Breast epithelium (tissue), 4 donors: ENCODE measurements at regions not wholly inside any gene's neighbourhood (a gene's known extent, or its start where the extent isn't known, plus 50 kb on each side); places are given as distances from the start of the nearest gene placed in this dataset.
A peak's percentile ranks its signal among the peaks of the same experiment; 100 is the strongest.

ENCODE experiments used
- DNase-seq, 2 donors: peaks; one replicate each; pipeline ENCODE4 v3.0.0-alpha.2; 2019; ENCODE audit warnings: low spot score in 2 of 2
- H3K27ac ChIP-seq, 2 donors: fragments of 200-600 bp; sonication (generic) in 1 of 2; one replicate each; pipeline ENCODE4 v1.5.1; 2016 to 2019; ENCODE audit warnings: mild to moderate bottlenecking in 1 of 2
- H3K27me3 ChIP-seq, 2 donors: fragments of 200-600 bp; sonication (generic) in 1 of 2; one replicate each; pipeline versions ENCODE4 v1.5.1 to v1.6.0; 2017 to 2019; ENCODE audit warnings: control low read depth in 1 of 2, mild to moderate bottlenecking in 1 of 2
- H3K36me3 ChIP-seq: fragments of 200-600 bp; one replicate; pipeline ENCODE4 v1.5.1; 2019
- H3K4me1 ChIP-seq, 2 donors: fragments of 200-600 bp; sonication (generic); one replicate each; pipeline ENCODE4 v1.5.1; 2016 to 2019; ENCODE audit warnings: control low read depth in 1 of 2
- H3K4me3 ChIP-seq, 3 donors: fragments of 200-600 bp; sonication (generic); 1 replicate in 2 of 3; 2 replicates in 1 of 3; pipeline ENCODE4 v1.5.1; 2016 to 2019; ENCODE audit warnings: mild to moderate bottlenecking in 3 of 3, moderate library complexity in 2 of 3
- H3K9me3 ChIP-seq, 2 donors: fragments of 200-600 bp; sonication (generic) in 1 of 2; one replicate each; pipeline ENCODE4 v1.5.1; 2016 to 2019; ENCODE audit warnings: control low read depth in 1 of 2
- POLR2A ChIP-seq: fragments of 450-650 bp; IDR thresholded peaks from one replicate; pipeline ENCODE4 v1.6.1; 2016; ENCODE audit warnings: antibody characterized with exemption, mild to moderate bottlenecking, moderate library complexity
- POLR2AphosphoS5 ChIP-seq, 3 donors: sonication (generic); formaldehyde crosslinking; IDR thresholded peaks; one replicate each; pipeline ENCODE4 v1.6.1; 2017; ENCODE audit warnings: antibody characterized with exemption in 3 of 3
- intact Hi-C: fragments of 100-400 bp; cut with DNase I; formaldehyde crosslinking; loops from one replicate; pipeline ENCODE4 v1.15.1; 2023; ENCODE audit warnings: low total_unique reads
- TF ChIP-seq, protein P1 (sequence below), 3 donors: fragments of 450-650 bp; IDR thresholded peaks; one replicate each; pipeline ENCODE4 v1.5.1; 2016 to 2017; ENCODE audit warnings: antibody characterized with exemption in 3 of 3, mild to moderate bottlenecking in 3 of 3, moderate library complexity in 3 of 3

DNA sequence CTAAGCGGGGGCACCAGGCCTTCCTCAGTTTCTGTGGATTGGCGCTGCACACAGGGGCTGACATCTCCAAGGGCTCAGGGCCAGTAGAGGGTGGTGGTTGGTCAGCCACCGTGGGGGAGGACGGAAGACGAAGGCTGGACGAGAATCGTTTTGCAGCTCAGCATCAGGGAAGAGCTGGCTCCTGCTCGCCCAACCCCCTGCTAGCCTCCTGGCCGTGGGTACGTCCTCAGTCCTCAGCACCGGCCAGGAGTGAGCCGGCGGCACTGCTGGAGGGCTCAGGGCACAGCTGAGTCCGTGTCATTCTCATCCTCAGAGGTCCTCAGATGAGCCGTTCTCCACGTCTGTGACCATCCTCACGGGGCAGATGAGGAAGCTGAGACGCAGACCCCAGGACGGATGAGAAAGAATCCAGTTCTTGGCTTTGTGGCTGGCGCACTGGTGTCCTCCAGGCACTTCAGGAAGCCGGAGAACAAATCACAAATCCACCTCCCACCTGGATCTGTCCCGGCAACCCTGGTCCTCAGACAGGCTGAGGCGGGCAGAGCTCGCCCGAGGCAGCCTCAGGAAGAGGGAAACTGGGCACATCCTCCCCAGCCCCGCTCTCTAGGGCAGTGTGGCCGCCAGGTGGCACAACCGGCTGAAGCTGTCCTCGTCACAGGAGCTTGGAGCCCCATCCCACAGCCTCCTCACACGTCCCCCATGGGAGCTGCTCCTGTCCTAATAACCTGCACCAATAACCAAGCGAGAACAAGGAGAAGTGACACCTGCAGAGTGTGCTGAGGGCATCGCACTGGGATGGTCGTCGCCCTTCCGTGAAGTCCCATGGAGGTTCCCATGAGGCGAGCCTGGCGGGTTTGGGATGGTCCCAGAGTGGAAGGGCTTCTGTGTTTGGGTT lies 393.7 kb downstream of the BRD1 start:
- peaks cover 0 to 31% of the 10 kb centered on the region in 2 donors for H3K27me3 ChIP-seq
- TF ChIP-seq, protein P1, sequence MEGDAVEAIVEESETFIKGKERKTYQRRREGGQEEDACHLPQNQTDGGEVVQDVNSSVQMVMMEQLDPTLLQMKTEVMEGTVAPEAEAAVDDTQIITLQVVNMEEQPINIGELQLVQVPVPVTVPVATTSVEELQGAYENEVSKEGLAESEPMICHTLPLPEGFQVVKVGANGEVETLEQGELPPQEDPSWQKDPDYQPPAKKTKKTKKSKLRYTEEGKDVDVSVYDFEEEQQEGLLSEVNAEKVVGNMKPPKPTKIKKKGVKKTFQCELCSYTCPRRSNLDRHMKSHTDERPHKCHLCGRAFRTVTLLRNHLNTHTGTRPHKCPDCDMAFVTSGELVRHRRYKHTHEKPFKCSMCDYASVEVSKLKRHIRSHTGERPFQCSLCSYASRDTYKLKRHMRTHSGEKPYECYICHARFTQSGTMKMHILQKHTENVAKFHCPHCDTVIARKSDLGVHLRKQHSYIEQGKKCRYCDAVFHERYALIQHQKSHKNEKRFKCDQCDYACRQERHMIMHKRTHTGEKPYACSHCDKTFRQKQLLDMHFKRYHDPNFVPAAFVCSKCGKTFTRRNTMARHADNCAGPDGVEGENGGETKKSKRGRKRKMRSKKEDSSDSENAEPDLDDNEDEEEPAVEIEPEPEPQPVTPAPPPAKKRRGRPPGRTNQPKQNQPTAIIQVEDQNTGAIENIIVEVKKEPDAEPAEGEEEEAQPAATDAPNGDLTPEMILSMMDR (IDR thresholded peaks at IDR 0.05): no peak
- TF ChIP-seq POLR2AphosphoS5 (IDR thresholded peaks at IDR 0.05) (no peak), POLR2A (no peak)
- H3K9me3 ChIP-seq: peaks cover 0 to 15% of the 10 kb centered on the region in 2 donors
- H3K27ac ChIP-seq: no peak overlapping the region
- no peaks in the 10 kb centered on the region for H3K4me1 ChIP-seq
- H3K4me3 ChIP-seq: no peak overlapping the region
- intact Hi-C loops: no loop called here
- DNase-seq: peak in 1 of 2 donors; percentile 28
- H3K36me3 ChIP-seq: no peaks in the 10 kb centered on the region

DNA sequence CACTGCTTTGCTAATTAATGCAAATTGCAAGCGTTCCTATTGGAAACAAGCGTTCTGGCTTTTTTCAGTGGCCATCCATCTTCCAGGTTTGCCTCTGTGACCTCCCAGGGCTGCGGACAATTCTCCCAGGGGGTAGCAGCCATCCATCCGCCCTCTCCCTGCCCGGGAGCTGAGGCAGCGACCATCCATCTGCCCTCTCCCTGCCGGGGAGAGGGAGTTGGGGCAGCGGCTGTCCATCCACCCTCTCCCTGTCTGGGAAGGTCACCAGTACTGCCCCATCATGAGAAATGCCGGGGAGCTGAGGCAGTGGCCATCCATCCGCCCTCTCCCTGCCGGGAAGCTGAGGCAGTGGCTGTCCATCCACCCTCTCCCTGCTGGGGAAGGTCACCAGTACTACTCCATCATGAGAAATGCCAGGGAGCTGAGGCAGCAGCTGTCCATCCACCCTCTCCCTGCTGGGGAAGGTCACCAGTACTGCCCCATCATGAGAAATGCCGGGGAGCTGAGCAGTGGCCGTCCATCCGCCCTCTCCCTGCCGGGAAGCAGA lies 394.7 kb downstream of the BRD1 start:
- Histone ChIP-seq H3K36me3 (no peaks in the 10 kb centered on the region), H3K4me1 (no peaks in the 10 kb centered on the region), H3K4me3 (no peak overlapping the region), H3K9me3 (peaks cover 0 to 15% of the 10 kb centered on the region in 2 donors), H3K27ac (no peak overlapping the region), H3K27me3 (peaks cover 0 to 35% of the 10 kb centered on the region in 2 donors)
- intact Hi-C loops: no loop called here
- TF ChIP-seq, protein P1 (IDR thresholded peaks at IDR 0.05): no peak
- no peak for TF ChIP-seq POLR2A
- TF ChIP-seq POLR2AphosphoS5 (IDR thresholded peaks at IDR 0.05): no peak
- peak in 1 of 2 donors; percentile 20 for DNase-seq

DNA sequence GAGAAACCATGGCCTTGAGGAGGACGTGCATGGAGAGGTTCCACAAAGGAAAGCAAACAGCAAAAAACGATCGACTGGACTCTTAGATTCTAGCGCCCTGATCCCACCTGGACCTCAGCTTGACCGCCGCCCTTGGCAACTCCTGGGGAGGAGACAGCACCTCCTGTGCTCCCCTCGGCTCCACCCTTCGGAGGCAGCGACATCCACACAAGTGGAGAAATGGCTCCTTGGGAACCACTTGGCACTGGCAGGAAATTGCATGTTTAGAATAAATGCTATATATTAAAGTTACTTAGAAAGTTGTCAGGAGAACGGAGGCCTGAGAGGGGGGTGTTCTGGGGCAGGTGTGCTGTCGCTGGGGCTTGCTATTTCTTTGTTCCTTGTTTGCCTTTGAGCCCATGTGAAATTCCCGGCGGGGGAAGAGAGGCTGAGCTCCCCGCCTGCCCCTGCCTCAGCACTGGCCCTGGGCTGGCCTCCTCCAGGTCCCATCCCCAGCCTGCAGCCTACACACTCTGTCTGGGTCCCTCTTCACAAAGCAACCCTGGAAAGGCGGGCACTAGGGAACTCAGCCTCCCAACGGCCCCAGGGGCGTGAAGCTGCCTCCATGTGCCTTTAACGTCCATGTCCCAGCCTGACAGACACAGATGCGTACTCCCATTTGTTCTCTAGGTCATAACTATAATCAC lies 395.3 kb downstream of the BRD1 start:
- peak in 1 of 2 donors; percentile 36 for DNase-seq
- TF ChIP-seq POLR2A: no peak
- TF ChIP-seq, protein P1 (IDR thresholded peaks at IDR 0.05): no peak
- no peak for TF ChIP-seq POLR2AphosphoS5 (IDR thresholded peaks at IDR 0.05)
- Histone ChIP-seq H3K9me3 (peaks cover 0 to 15% of the 10 kb centered on the region in 2 donors), H3K27me3 (peaks cover 0 to 39% of the 10 kb centered on the region in 2 donors), H3K36me3 (no peaks in the 10 kb centered on the region), H3K4me3 (no peak overlapping the region), H3K4me1 (no peaks in the 10 kb centered on the region), H3K27ac (no peak overlapping the region)
- intact Hi-C loops: no loop called here

DNA sequence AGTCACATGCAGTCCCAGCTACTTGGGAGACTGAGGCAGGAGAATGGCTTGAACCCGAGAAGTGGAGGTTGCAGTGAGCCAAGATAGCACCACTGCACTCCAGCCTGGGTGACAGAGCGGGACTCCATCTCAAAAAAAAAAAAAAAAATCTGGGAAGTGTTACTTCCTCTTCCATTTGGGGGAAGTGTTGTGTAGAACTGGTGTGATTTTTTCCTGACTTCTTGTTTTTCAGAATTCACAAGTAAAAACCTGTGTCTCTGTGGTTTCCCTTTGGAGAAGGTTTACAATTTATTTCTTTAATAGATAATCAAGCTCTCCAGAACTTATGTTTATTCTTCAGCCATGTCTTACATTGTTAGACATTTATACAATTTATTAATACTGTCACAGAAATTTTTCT lies 396.1 kb downstream of the BRD1 start:
- no peak for DNase-seq
- intact Hi-C loops: no loop called here
- Histone ChIP-seq H3K27ac (no peak overlapping the region), H3K27me3 (peaks cover 0 to 46% of the 10 kb centered on the region in 2 donors), H3K36me3 (no peaks in the 10 kb centered on the region), H3K4me1 (no peaks in the 10 kb centered on the region), H3K9me3 (peaks cover 0 to 15% of the 10 kb centered on the region in 2 donors), H3K4me3 (no peak overlapping the region)
- TF ChIP-seq POLR2AphosphoS5 (IDR thresholded peaks at IDR 0.05) (no peak), POLR2A (no peak)
- TF ChIP-seq, protein P1 (IDR thresholded peaks at IDR 0.05): no peak
